ENCODE measurements at regions not wholly inside any gene's neighbourhood (a gene's known extent, or its start where the extent isn't known, plus 50 kb on each side); places are given as distances from the start of the nearest gene placed in this dataset.

DNA sequence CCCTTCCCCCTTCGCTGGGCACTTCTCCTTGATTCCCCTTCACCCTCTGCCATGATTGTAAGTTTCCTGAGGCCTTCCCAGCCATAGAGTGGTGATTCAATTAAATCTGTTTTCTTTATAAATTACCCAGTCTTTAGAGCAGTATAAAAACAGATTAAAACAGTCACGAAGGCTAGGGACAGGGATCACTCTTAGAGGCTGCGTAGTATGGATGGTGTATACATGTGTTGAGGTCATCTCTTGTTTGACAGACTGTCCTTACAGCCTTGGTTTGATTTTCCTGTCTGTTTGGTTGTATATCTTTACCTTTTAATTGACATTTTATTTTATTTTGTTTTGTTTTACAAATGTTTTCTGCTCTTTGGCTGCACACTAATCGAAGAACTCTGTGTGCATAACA, 1155.7 kb upstream of the CDH18 start:
- no peak for TF ChIP-seq CTCF (IDR thresholded peaks at IDR 0.05)
- Histone ChIP-seq H3K36me3 (no peaks in the 10 kb centered on the region), H3K9me3 (peaks cover 5% of the 10 kb centered on the region), H3K27me3 (no peaks in the 10 kb centered on the region), H3K27ac (no peak overlapping the region), H3K4me3 (ENCODE audit: low read depth in 1 of 2, low read length in 1 of 2) (no peak overlapping the region), H3K4me1 (ENCODE audit: control insufficient read depth in 1 of 2, insufficient read depth in 1 of 2, low read depth in 1 of 2, low read length in 1 of 2) (no peaks in the 10 kb centered on the region)

DNA sequence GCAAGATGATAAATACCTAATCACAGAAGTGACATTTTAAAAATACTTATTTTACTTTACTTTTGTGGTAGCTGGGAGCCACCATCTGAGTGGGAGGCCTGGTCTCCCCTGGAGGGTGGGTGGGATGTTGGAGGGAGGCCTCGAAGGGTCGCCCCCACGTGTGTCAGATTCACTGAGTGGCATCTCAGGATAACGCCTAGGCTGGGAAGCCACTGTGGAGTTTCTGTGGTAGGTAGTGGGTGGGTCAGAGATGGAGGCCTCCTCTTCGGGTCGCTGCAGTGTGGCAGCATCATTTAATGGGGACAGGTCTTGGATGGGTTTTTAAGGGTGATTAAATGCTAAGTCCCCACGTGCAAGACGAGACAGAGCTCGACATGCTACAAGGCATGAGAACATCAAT, 1154.8 kb upstream of the CDH18 start:
- Histone ChIP-seq H3K27me3 (no peaks in the 10 kb centered on the region), H3K4me3 (ENCODE audit: low read depth in 1 of 2, low read length in 1 of 2) (no peak overlapping the region)
- TF ChIP-seq CTCF (IDR thresholded peaks at IDR 0.05), result no peak

DNA sequence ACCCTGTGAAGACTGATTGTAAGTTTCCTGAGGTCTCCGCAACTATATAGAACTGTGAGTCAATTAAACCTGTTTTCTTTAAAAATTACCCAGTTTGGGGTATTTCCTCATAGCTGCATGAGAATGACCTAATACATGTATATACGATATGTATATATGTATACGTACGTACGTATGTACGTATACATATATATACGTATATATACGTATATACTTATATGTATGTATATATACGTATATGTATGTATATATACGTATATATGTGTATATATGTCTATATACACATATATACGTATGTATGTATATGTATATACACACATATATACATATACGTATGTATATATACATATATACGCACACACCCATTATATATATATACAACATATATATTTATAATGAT, 1153.0 kb upstream of the CDH18 start:
- Histone ChIP-seq H3K4me3 (ENCODE audit: low read depth in 1 of 2, low read length in 1 of 2) (no peak overlapping the region), H3K27ac (no peak overlapping the region), H3K36me3 (no peaks in the 10 kb centered on the region), H3K27me3 (no peaks in the 10 kb centered on the region), H3K4me1 (ENCODE audit: control insufficient read depth in 1 of 2, insufficient read depth in 1 of 2, low read depth in 1 of 2, low read length in 1 of 2) (no peaks in the 10 kb centered on the region), H3K9me3 (peaks cover 5% of the 10 kb centered on the region)
- no peak for TF ChIP-seq CTCF (IDR thresholded peaks at IDR 0.05)

More for the DNA sequence above, 1154.8 kb upstream of the CDH18 start:
- Histone ChIP-seq H3K36me3 (no peaks in the 10 kb centered on the region), H3K27ac (no peak overlapping the region), H3K9me3 (peaks cover 5% of the 10 kb centered on the region), H3K4me1 (ENCODE audit: control insufficient read depth in 1 of 2, insufficient read depth in 1 of 2, low read depth in 1 of 2, low read length in 1 of 2) (no peaks in the 10 kb centered on the region)

DNA sequence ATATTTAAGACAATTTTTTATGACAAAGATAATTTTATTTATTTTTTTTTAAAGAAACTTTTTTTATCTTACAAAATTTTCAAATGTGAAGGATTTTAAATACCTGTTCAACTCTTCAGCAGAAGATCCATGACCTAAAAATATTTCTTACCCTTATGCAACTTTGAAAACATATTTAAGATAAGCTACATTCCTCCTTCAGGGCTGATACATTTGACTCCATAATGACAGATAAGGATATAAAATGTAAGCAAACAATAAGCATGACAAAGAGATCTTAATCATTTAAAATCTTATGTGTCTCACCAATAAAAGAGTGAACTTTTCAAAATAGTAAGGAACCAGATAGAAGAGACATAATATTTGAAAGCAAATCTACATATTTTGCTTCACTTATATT, 1138.2 kb upstream of the CDH18 start:
- Histone ChIP-seq H3K4me1 (ENCODE audit: control insufficient read depth in 1 of 2, insufficient read depth in 1 of 2, low read depth in 1 of 2, low read length in 1 of 2) (no peaks in the 10 kb centered on the region), H3K27me3 (no peaks in the 10 kb centered on the region), H3K9me3 (no peaks in the 10 kb centered on the region), H3K36me3 (no peaks in the 10 kb centered on the region), H3K4me3 (ENCODE audit: low read depth in 1 of 2, low read length in 1 of 2) (no peak overlapping the region), H3K27ac (no peak overlapping the region)
- no peak for TF ChIP-seq CTCF (IDR thresholded peaks at IDR 0.05)

DNA sequence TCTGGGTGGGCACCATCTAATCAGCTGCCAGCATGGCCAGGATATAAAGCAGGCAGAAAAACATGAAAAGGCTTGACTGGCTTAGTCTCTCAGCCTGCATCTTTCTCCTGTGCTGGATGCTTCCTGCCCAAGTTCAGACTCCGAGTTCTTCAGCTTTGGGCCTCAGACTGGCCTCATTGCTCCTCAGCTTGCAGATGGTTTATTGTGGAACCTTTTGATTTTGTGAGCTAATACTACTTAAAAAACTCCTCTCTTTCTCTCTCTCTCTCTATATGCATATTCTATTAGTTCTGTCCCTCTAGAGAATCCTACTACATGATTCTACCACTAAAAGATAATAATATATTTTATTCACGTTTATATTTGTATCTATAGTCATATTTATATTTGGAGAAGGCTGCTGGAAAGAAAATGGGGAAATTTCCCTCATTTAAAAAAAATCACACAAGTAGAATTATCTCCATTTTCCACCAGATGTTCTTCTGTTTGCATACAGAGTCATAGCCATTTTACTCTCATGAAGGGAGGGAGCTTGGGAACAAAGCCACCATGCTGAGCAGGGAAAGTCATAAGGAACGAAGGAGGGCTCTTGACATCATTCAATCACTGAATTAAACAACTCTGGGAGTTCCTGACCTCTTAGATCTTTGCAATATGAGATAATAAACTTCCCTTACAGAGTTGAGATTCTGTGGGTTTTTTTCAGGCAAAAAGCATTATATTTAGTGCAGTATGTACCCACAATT, 1137.4 kb upstream of the CDH18 start:
- Histone ChIP-seq H3K4me1 (ENCODE audit: control insufficient read depth in 1 of 2, insufficient read depth in 1 of 2, low read depth in 1 of 2, low read length in 1 of 2) (no peaks in the 10 kb centered on the region), H3K4me3 (ENCODE audit: low read depth in 1 of 2, low read length in 1 of 2) (no peak overlapping the region), H3K36me3 (no peaks in the 10 kb centered on the region), H3K27me3 (no peaks in the 10 kb centered on the region), H3K9me3 (no peaks in the 10 kb centered on the region), H3K27ac (no peak overlapping the region)
- no peak for TF ChIP-seq CTCF (IDR thresholded peaks at IDR 0.05)
